Limb (tissue), 2 donors: ENCODE measurements at regions not wholly inside any gene's neighbourhood (a gene's known extent, or its start where the extent isn't known, plus 50 kb on each side); places are given as distances from the start of the nearest gene placed in this dataset.

Source experiments
- DNase-seq, 2 donors: peaks; one replicate each; pipeline ENCODE4 v3.0.0-alpha.2; 2016; ENCODE audit errors: extremely low spot score in 2 of 2

DNA sequence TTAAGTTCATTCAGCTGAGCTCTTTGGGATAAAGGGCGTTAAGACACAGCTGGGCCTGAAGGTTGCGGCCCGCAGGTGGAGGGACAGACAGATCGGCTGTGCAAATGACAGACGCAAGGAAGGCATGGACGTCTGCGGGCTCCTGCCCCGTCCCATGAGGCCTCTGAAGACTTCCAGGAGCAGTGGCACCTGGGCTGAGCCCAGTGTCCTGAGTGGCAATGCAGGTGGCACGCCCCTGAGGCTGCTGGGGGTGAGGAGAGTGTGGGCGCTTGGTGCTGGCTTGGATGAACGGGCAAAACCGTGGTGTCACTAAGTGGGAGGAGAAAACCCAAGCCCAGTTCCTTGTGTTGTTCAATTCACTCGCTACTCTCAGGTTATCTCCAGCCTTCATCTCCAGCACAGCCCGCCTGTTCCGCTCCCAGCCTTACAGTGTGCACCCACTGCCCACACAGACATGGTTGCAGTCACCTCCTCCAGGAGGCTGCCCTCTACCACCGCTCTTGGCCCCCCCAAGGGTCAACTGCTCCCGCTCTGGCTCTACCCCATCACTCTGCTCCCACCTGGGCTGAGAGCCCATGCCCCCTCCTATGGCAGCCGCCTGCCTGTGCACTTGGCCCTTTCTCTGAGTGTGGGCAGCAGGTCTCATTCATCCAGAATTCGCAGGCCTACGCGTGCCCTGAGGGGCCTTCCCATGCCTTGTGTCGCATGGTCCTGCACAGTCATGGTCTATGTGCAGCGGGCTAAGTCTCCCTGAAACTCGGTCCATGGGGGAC is 50.3 kb downstream of the PTGR3 start:
- no peak for DNase-seq

DNA sequence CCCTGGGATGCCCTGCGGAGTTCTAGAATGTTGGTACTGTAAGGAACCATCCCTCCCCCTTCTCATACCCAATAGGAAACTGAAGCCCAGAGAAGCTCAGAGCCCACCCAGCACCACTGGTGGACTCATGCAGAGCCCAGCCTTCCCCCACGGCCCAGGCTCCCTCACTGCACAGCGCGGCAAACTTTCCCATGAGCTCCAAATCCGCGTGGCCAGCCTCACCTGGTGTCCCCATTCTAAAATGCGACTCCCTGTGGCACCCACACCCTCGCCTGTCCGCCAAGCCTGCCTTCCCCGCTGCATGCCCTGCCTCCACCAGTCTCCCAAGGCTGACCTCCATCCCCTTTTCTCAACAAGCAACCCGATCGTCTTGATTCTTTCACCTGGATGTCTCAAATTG is 51.1 kb downstream of the PTGR3 start:
- no peak for DNase-seq

DNA sequence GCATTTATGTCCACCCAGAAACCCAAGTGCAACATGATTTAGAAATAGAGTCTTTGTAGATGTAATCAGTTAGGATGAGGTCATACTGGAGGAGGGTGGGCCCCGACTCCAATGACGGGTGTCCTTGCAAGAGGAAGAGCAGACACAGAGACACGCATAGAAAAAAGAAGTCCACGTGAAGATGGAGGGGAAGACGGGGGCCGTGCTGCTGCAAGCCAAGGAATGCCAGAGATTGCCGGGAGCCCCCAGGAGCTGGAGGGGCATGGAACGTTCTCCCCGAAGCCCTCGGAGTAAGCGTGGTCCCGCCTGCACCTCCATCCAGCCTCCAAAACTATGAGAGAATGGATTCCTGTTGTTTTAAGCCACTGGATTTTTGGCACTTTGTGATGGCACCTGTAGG is 51.6 kb downstream of the PTGR3 start:
- DNase-seq: no peak

DNA sequence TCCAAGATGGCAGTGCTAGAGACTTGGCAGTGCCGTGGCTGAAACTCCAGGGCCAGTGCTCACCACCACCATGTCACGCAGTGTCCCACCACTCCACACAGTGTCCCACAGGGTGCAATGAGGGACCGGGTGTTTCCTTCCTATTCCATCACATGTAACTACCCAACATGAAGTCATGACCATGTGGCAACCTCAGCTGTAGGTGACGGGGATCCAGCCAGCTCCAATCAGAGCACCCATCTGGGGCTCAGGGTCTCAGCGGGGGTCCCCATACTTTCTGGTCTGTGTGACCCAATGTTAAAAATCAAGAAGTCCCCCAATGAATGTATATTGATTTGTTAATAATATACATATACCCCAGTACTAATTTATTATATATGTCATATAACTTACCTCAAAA is 52.1 kb downstream of the PTGR3 start:
- DNase-seq: no peak

DNA sequence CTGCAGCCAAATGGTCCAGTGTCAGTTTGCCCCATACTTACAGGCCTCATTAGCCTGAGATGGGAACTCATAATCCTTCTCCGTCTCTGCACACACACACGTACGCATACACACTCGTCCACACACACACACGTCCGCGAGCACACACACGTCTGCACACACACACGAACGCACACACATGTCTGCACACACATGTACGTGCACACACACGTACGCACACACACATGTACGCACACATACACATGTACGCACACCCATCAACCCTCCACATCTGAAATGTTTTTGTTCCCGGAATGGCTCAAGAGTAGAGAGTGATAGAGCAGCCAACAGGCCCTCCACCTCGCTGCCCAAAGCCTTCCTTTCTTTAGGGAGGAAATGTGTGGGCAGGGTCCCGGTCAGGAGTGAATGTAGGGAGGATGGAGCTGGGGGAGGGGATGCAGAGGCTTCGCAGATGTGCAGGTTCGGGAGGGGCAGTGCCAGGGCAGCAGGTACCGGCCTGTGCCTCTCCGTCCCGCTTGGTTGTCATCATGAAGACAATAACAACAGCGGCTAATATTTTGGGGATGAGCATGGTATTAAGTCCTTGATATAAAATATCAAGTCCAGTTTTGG is 52.7 kb downstream of the PTGR3 start:
- no peak for DNase-seq

DNA sequence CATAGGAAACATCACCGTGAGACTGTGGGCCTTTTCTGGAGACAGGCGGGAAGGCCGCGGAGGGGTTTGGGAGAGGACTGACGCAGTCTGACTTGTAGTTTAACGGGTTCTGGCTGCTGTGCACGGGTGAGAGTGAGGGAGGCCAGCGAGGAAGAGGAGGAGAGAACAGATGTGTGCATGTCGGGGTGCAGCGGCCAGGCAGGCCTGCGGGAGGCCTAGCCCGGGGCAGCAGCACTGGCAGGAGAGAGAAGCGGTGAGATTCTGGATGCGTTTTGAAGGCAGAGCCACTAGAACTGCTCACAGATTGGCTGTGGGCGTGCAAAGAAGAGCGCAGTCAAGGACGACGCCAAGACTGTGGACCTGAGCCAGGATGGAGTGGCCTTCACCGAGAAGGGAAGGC is 53.9 kb downstream of the PTGR3 start:
- DNase-seq: no peak

DNA sequence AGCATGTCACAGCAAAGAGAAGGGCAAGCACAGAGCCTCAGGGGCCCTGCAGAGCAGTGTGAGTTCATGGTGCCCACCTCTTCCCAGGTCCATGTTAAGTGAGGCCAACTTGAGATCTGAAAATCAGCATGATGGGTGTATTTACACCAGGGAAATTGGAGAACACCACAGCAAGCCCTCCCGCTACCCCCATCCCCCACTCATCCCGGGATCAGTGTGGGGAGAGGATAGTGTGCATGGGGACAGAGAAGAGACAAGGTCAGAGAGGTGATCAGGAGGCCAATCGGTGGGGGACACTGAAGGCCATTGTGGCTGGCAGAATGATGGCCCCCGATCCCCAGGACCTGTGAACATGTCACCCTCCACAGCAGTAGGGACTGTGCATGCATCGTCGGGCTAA is 54.7 kb downstream of the PTGR3 start:
- DNase-seq: no peak

DNA sequence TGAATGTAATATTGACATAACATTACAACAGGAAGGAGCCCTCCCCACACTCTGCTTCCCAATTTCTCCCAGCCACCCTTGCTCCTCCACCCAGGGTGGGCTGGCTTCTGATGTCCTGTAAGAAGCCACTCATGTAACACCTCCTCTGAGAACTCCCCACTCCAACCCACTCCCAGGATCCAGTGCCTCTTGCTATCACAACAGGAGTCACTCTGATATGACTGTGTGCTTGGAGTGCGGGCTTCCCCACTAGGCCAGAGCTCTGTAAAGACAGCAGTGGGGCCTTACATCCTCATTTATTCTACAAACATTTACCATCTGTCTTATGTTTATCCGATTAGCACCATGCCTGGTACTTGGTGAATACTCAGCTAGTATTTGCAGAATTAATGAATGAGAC is 65.1 kb downstream of the PTGR3 start:
- no peak for DNase-seq

DNA sequence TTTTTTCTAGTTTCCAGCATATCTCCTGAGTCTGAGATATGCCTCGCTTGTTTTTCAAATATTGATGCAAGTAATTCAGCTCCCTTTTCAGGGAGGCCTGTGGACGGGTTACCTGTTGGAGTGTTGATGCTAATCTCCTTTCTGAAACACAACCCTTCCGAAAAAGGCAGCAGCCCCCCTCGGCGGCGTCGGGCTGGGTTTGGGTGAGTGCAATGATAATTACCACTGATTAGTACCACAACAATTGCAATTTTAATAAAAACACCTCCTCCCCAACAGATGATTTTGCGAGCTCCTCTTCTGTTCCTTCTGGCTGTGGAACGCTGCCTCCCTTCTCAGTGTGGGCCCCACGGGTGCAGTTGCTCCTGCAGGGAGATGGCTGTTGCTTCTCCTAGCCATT is 66.3 kb downstream of the PTGR3 start:
- DNase-seq: no peak

DNA sequence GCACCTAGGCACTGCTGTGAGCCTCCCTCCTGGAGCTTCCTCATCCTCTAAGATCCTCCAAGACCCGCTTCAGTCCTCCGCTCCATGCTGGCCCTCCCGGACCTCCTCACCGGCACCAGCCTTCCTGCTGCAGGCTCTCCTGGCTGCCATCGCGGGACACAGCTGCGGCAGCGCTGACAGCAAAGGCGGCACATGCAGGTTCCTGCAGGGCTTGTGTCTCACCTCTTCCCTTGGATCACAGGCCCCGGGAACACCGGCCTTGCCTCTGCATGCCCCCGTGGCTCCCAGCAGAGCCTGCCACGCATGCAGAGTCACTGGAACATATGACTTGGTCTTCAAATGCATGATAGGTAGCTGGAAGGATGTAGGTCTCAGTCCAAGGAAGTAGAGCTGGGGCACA is 67.2 kb downstream of the PTGR3 start:
- DNase-seq: no peak

DNA sequence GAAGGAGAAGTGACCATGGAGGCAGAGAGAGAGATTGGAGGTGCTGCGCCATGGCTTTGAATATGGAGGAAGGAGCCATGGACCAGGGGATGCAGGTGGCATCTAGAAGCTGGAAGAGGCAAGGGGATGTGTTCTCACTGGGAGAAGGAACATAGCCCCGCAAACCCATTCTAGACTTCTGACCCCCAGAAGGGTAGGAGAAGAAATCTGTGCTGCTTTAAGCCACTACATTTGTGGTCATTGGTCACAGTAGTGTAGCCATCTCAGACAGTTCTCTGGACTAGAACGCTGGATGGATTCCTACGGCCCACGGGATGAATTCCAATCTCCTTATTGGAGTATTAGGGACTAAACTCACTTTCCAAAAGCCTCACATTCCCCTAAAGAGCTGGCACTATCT is 67.8 kb downstream of the PTGR3 start:
- no peak for DNase-seq

DNA sequence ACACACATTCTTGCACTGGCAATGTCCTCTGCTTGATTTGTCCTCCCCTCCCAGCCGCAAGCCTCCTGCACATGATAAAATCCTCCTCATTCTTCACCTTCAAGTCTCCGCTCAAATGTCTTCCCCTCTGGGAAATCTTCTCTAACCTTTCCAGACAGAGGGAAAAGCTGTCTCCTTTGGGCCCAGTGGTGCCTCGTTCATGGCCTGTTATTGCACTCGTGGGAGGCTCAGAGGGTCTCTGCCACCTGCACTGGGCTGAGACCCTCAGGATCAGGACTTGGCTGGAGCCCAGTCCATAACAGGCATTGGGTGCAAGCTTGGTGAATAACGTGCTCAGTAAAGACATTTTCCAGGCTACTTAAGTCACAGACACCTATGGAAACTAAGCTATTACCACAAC is 68.6 kb downstream of the PTGR3 start:
- DNase-seq: no peak

DNA sequence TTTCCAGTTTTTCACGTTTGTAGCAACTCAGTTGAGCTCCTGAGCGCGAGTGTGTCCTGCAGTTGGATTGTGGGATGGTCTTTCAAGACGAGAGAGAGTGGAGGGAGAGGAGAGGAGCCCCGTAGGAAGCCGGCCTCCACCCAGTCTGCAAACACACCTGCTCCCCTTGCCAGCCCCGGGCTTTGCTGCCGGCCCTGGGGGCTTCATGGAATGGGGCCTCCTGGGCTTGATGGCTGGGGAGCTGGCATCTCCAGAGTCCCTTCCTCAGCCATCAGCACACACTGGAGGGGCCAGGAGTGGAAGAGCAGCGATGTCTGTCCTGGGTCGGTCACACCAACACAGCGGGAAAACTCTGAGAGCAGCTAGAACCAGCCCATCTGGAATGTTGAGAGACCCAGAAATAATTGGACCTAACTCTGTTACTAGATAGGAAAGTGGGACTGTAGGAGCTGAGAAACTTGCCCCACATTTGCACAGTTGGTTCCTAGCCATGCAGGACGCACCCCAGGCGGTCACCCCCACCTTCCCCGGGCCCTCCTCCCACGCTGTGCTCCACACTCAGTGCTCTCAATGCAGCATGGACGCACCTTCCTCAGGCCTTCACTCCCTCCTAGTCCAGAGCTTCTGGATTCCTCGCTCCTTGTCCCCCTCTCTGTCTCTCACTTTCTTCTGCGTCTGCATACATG is 69.6 kb downstream of the PTGR3 start:
- peak in 1 of 2 donors; percentile 26 for DNase-seq

DNA sequence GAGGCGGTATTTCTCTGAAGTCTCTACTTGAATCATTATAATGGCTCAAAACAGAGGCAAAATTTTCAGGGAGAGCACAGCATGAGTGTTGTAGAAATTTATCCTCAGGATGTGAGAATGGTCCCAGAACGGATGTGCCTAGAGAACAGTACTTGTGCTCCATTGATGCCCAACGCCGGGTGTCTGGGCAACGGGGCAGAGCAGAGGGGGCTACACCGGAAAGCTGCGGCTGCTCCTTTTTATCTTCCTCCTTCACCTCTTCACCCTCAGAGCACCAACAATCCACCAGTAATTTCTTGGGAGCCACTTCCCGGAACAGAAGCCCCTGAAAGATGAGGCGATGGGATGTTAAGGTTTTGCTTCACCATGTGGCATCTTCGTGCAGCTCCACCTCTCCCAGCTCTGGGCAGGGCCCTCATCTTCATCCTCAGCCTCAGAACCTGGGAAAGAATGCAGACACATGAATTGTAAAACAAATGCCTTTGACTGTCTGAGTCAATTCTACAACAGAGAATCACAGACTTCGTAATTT is 71.5 kb downstream of the PTGR3 start:
- no peak for DNase-seq

DNA sequence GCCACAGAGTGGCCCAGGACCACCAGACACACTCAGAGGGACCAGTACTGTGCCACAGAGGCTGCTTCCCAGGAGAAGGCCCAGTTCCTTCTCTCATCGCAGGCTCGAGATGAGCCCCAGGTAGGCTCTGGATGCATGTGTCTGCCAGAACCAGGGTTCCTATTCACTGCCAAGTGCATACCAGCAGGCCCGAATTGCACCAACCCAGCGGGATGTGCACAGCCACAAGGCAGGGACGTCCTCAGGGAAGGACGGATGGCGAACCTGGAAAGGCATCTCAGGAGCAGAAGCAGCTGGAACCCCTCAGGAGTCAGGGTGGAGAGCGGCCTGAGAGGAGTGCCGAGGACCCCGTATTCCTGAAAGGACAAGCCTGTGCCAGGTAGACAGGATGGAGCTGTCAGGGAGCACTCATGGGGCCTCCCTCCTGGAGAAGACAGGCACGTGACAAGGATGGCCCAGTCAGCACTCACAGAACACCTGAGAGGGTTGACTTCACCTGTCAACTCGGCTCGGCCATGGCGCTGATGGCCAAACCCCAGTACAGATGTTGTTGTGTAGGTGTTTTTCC is 73.7 kb downstream of the PTGR3 start:
- peak in 1 of 2 donors; percentile 14 for DNase-seq

DNA sequence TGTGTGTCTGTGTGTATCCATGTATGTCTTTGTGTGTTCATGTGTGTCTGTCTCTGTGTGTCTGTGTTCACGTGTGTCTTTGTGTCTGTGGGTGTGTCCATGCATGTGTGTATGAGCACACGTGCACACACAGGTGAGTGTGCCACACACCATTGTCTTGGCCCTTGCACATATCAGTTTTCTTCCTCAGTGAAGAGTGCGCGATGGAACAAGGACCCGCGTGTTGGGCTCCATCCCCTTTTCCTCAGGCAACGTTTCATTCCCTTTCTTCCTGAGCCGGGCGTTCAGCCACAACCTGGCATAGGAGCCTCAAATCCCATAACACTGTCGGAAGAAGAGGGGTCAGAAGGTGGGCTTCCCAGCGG is 74.3 kb downstream of the PTGR3 start:
- DNase-seq: no peak

DNA sequence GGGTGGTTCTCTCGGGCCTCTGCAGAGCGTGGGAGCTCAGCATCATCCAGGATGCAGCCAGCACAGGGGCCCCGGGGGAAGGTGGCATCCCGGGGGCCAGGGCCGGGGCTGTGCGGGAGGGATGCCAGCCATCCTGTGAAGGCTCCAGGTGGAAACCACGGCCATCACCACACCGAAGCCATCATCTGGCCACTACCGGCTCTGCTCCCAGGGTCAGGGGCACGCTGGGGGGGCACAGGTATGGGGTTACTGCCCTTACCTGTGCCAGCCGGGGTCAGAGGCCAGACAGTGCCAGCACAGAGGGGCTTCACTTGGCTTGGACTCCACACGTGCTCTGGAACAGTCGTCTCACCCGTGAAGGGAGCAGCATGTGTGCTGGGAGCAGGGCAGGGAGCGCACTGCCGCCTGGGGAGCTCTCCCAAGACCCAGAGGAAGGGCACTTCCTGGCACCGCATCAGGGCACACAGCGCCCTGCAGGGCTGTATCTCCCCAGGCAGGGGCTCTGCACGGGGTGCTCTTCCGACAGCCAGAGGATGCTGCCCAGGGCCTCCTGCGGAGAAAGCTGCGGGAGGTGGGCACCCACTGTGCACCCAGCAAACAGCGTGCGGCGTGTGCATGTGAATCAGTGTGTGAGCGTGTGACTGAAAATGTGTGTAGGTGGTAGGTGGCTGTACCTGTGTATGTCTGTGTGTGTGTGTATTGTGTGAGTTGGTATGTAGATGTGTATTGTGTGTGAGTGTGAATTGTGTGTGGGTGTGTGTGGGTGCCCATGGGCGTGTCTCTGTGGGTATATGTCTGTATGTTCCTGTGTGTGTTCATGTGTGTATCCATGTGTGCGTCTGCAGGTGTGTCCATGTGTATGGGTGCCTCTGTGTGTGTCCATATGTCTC is 75.0 kb downstream of the PTGR3 start:
- DNase-seq: peak in 1 of 2 donors; percentile 12

DNA sequence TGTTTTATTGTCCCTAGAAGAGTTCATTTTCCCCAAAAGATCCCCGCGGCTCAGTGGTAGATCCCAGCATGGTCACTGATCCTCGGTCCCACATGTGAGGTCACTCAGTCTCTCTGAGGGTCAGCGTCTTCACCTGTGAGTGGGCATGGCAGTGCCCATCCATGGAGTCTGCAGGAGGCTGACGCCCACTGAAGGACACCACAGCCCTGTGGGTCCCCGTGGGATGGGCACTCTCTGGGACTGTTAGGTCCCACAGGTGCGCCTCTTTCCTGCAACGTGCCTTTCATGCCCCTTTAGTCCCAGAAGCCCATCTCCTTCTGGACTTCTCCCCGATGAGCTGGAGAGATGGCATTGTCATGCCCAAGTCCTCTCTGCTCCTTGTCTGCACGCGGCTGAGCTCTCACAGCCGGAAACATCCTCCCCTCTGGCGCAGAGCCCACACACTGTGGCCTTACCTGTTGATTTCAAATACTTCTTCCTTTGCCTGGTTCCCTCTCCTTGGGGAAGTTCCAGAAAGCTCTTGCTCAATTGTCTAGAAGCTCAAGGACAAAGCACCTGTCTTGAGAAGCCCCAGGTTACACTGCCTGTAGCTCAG is 75.9 kb downstream of the PTGR3 start:
- DNase-seq: peak in 1 of 2 donors; percentile 22

DNA sequence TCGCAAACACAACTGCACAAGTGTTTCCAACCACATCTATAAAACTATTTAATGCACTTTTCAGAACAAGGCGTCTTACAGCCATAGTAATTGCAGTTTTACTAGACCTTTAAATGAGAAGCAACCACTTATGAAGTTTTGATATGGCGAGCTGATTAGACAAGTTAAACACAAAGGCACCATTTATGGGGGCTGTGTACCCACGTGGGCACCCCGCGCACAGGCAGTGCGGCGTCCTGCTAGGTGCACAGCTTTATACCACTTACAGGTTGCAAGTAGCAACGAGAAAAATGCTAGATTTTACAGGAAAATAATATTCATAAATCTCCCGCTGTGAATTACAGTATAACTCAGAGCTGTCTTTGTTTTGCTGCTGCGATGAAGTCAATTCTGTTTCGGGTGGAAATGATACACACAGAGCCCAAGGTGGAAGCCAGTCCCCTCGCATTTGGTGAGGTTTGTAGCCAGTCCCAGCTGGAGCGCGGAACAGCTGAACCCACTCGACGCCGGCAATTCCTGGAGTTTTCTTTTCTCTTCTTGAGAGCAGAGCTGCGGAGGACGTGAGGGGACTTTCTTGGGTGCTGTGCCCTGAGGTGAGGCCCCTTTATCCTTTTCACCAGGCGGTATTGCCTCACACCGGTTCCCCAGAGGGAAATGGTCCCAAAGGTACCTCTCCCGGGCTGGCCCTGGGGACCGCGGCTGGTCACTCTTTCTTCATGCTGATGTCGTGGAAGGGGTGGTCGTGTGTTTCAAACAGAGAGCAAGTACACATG is 76.7 kb downstream of the PTGR3 start:
- DNase-seq: peak in 1 of 2 donors; percentile 22

DNA sequence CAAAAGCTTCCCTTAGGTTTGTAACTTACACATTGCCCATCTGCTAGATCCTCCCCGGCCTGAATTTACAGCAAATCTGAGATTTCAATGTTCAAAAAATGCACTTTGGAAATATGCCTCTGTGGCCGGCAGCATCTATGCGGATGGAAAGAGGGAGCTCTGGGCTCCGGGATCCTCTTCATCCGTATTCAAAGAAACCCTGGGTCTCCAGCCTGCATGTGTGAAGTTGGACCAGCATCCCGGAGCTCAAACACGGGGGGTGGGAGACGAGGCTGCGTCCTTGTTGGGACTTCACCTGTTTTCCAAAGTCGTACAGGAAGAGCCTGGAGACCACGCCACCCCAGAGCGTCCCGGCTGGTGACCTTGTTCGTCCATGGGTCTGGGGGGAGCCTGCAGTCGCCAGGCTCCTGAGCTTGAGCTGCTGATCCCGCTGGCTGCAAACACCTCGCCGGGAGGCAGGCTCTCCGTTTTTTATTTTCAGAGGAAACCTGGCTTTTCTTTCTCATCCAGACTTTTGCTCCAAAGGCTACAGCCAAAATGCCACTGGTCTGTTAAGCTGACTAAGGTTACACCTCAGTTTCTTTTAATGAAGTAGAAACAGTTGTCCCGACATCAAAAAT is 77.4 kb downstream of the PTGR3 start:
- DNase-seq: peak in 1 of 2 donors; percentile 29
